ENCODE measurements at regions not wholly inside any gene's neighbourhood (a gene's known extent, or its start where the extent isn't known, plus 50 kb on each side); places are given as distances from the start of the nearest gene placed in this dataset.

GRCh38 chr18:10234912-10235660, 219.3 kb upstream of the APCDD1 start:
- no peak overlapping the region for H3K4me3 Mint-ChIP-seq
- no peak for DNase-seq
- H3K36me3 Mint-ChIP-seq = no peaks in the 10 kb centered on the region
- H3K27me3 Mint-ChIP-seq = no peaks in the 10 kb centered on the region
- no peaks in the 10 kb centered on the region for H3K9me3 Mint-ChIP-seq
- H3K27ac Mint-ChIP-seq = no peak overlapping the region
- CTCF ChIA-PET = no interaction called here
- H3K4me1 Mint-ChIP-seq = no peaks in the 10 kb centered on the region

DNA sequence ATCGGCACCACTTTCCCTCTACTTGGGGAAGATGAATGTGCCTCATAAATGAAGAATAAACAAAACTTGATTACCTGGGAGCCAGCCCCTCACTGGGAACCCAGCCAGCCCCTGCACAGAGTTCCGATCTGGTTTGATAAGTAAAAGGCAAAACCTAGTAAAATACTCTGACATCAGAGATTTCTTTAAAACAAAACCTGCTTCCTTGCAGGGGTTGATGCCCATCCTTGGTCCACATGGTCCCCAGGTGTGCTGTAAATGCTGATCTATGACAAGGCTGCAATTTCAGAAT, 218.8 kb upstream of the APCDD1 start:
- DNase-seq = no peak
- H3K27ac Mint-ChIP-seq = no peak overlapping the region
- H3K36me3 Mint-ChIP-seq = no peaks in the 10 kb centered on the region
- H3K9me3 Mint-ChIP-seq = no peaks in the 10 kb centered on the region
- H3K27me3 Mint-ChIP-seq = no peaks in the 10 kb centered on the region
- CTCF ChIA-PET = no interaction called here
- no peaks in the 10 kb centered on the region for H3K4me1 Mint-ChIP-seq
- H3K4me3 Mint-ChIP-seq = no peak overlapping the region

GRCh38 chr18:10239103-10239502, 215.3 kb upstream of the APCDD1 start:
- Mint-ChIP-seq H3K36me3 (no peaks in the 10 kb centered on the region), H3K27ac (no peak overlapping the region), H3K4me1 (no peaks in the 10 kb centered on the region), H3K4me3 (no peak overlapping the region), H3K9me3 (no peaks in the 10 kb centered on the region), H3K27me3 (no peaks in the 10 kb centered on the region)
- no peak for DNase-seq
- CTCF ChIA-PET = no interaction called here

DNA sequence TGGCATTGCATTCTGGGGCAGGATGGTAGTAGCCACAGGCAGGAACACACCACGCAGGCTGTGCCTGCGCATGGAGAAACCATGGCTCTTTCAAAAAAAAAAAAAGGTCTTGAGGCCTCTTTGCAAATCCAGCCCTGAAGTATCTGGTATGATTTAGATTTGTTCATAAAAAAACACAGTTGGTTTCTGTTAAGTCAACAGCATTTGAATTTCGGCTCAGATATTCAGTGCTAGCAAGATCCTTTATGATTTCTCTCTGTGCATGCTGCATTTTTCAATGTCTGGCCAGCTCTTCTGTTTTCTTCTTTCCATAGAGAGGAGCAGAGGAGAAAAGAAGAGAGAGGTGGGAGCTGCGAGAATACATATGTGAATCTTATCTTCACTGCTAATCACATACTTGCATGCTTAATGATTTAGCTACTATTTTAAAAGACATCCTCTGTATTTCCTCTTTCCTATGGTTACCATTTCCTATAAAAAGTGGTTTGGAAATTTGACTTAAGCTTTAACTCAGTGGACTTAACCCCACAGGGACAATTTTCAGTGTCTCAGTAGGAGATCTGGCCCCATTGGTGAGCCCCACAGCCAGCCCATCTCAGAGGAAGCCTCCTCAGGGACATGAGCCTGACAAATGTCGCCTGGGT, 214.3 kb upstream of the APCDD1 start:
- H3K9me3 Mint-ChIP-seq = no peaks in the 10 kb centered on the region
- no peak overlapping the region for H3K4me3 Mint-ChIP-seq
- H3K27ac Mint-ChIP-seq = no peak overlapping the region
- CTCF ChIA-PET = no interaction called here
- no peaks in the 10 kb centered on the region for H3K4me1 Mint-ChIP-seq
- no peak for DNase-seq
- H3K27me3 Mint-ChIP-seq = no peaks in the 10 kb centered on the region
- H3K36me3 Mint-ChIP-seq = no peaks in the 10 kb centered on the region

DNA sequence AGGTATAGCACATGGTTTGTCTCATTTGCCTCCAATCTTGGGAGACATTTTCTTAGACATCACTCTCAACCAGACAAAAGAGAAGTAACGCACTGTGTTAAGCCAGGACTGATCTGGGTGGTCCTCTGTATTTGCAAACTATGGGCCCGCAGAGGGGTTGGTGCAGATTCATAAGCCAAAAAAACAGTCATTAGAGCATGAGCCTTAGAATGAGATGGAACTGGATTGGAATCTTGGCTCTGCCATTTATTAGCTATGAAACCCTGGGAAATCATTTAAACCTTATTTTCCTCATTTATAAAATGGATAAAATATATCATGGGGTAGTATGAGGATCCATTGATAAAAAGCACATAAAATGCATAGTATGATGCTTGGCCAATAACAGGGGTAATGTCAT, 213.5 kb upstream of the APCDD1 start:
- CTCF ChIA-PET = no interaction called here
- H3K36me3 Mint-ChIP-seq = no peaks in the 10 kb centered on the region
- no peak for DNase-seq
- no peak overlapping the region for H3K4me3 Mint-ChIP-seq
- no peaks in the 10 kb centered on the region for H3K4me1 Mint-ChIP-seq
- H3K27me3 Mint-ChIP-seq = no peaks in the 10 kb centered on the region
- no peak overlapping the region for H3K27ac Mint-ChIP-seq
- no peaks in the 10 kb centered on the region for H3K9me3 Mint-ChIP-seq

- Mint-ChIP-seq H3K4me1 (no peaks in the 10 kb centered on the region), H3K27me3 (no peaks in the 10 kb centered on the region), H3K9me3 (no peaks in the 10 kb centered on the region), H3K27ac (no peak overlapping the region), H3K4me3 (no peak overlapping the region), H3K36me3 (no peaks in the 10 kb centered on the region)
- CTCF ChIA-PET = no interaction called here
- no peak for DNase-seq
These were observed 212.9 kb upstream of the APCDD1 start for GRCh38 chr18:10241579-10241978.

DNA sequence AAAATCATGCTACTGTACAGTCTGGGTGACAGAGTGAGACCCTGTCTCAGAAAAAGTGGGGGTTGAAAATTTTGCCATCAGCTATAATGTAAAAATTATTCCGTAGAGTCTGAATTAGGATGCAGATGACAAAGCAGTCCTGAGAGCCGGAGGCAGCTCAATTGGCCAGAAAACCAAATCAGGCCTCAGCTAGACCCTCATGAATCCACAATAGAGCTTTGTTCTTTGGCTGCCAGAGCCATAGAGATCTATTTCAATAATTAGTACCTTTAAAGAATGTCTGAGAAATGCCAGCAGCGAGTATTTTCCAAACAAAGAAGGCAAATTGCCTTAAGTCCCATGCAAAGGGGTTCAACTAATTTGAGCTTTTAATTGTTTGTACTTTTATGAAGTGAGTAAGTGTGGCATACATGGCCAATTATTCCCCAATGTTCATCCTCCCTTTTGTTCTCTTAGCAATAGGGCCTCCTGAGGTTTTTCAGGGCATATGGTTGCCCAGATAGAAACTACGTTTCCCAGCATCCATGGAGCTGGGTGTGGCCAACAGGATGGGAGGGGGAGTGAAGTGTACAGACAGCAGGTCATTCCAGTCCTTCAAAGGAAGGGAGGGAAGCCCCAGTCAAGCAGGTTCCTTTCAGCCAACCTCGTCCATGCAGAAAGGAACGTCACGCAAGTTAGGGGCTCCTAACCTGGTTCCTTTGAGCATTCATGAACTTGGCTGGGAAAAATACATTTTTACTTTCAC, 211.3 kb upstream of the APCDD1 start:
- Mint-ChIP-seq H3K9me3 (no peaks in the 10 kb centered on the region), H3K27me3 (no peaks in the 10 kb centered on the region), H3K4me1 (no peaks in the 10 kb centered on the region), H3K27ac (no peak overlapping the region), H3K36me3 (no peaks in the 10 kb centered on the region), H3K4me3 (no peak overlapping the region)
- DNase-seq = no peak
- CTCF ChIA-PET = no interaction called here

DNA sequence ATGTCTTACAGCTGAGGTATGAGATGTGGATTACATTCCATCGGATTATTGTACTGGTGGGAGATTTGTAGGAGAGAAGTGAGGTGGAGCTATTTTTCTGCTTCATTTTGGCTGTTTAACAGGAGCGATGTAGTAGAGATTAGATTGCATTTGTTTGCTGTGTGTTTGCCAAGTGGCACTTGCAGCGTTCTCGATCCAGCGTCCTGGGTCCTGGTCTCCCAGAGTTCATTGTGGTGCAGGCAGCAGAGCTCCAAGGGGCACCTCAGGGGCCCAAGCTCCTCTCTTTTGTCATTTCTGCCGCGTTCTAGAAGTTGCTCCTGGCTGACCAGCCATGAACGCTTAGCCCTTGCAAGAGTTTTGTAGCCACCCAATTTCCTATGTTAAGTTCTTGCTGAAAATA, 210.1 kb upstream of the APCDD1 start:
- no peak for DNase-seq
- H3K9me3 Mint-ChIP-seq = no peaks in the 10 kb centered on the region
- no peak overlapping the region for H3K27ac Mint-ChIP-seq
- H3K36me3 Mint-ChIP-seq = no peaks in the 10 kb centered on the region
- no peaks in the 10 kb centered on the region for H3K4me1 Mint-ChIP-seq
- CTCF ChIA-PET = no interaction called here
- H3K4me3 Mint-ChIP-seq = no peak overlapping the region
- H3K27me3 Mint-ChIP-seq = no peaks in the 10 kb centered on the region

GRCh38 chr18:10245031-10245845, 209.2 kb upstream of the APCDD1 start:
- Mint-ChIP-seq H3K9me3 (no peaks in the 10 kb centered on the region), H3K4me1 (no peaks in the 10 kb centered on the region), H3K4me3 (no peak overlapping the region), H3K36me3 (no peaks in the 10 kb centered on the region), H3K27me3 (no peaks in the 10 kb centered on the region), H3K27ac (no peak overlapping the region)
- CTCF ChIA-PET = no interaction called here
- no peak for DNase-seq

DNA sequence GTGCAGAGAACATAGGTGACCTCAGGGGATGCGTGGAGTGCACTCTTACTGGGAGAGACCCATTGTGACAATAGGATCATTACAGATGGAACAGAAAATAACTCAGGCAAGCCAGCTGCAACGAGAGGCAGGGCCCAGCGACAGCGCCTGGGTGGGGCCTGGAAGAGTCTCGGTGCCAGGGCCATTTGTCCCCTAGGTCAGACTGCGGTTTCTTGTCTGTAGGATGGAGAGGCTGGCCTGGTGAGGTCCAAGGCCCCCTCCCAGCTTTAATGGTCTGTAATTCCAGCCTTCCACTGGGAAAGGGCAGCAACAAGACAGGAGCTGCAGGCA, 208.6 kb upstream of the APCDD1 start:
- no peaks in the 10 kb centered on the region for H3K9me3 Mint-ChIP-seq
- no peaks in the 10 kb centered on the region for H3K36me3 Mint-ChIP-seq
- DNase-seq = no peak
- no peaks in the 10 kb centered on the region for H3K27me3 Mint-ChIP-seq
- H3K4me1 Mint-ChIP-seq = no peaks in the 10 kb centered on the region
- H3K27ac Mint-ChIP-seq = no peak overlapping the region
- H3K4me3 Mint-ChIP-seq = no peak overlapping the region
- CTCF ChIA-PET = no interaction called here

DNA sequence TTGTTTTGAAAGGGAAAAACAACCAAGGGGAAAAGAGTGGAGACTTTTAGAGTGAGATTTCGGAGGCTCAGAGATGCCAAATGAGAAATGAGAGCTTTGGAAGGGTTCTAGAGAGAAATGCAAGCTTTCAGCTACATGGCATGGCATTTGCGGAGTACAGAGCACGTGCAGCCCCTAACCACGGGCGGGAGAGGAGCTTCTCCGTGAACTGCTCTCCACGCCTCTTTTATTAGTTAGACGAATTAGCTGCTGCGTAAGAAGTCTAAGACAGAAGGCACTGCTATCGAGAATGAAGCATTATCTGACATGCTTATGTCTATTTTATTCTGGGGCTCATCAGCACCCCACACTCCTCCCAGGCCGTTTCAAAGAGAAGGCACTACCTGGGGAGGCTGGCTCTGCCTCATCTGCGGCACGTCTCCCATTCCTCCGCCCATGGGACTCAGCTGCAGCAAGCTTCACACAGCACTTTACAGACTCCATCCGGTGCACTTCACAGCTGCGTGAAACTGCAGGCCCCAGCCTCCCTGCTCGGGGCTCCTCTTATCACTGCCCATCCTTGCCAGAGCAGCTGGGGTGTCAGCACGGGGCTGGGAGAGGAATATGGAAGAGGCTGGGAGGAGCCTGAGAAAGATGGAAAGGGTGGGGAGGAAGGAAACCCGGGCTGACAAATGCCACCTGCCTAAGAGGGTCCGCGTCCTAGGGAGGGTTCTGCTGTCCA, 207.3 kb upstream of the APCDD1 start:
- no peak for DNase-seq
- no peak overlapping the region for H3K4me3 Mint-ChIP-seq
- H3K36me3 Mint-ChIP-seq = no peaks in the 10 kb centered on the region
- CTCF ChIA-PET = interaction anchor here (1.2 kb wide), 1 partner anchor 271 kb away, joined by 3 read pairs; no protein-coding TSS in a partner anchor
- H3K4me1 Mint-ChIP-seq = no peaks in the 10 kb centered on the region
- no peaks in the 10 kb centered on the region for H3K9me3 Mint-ChIP-seq
- no peak overlapping the region for H3K27ac Mint-ChIP-seq
- no peaks in the 10 kb centered on the region for H3K27me3 Mint-ChIP-seq

- no peaks in the 10 kb centered on the region for H3K9me3 Mint-ChIP-seq
- CTCF ChIA-PET = interaction anchor here (1.2 kb wide), 1 partner anchor 271 kb away, joined by 3 read pairs; no protein-coding TSS in a partner anchor
- no peak overlapping the region for H3K4me3 Mint-ChIP-seq
- H3K4me1 Mint-ChIP-seq = no peaks in the 10 kb centered on the region
- no peaks in the 10 kb centered on the region for H3K27me3 Mint-ChIP-seq
- DNase-seq = no peak
- H3K36me3 Mint-ChIP-seq = no peaks in the 10 kb centered on the region
- no peak overlapping the region for H3K27ac Mint-ChIP-seq
These were observed 206.7 kb upstream of the APCDD1 start for GRCh38 chr18:10247742-10248082.

DNA sequence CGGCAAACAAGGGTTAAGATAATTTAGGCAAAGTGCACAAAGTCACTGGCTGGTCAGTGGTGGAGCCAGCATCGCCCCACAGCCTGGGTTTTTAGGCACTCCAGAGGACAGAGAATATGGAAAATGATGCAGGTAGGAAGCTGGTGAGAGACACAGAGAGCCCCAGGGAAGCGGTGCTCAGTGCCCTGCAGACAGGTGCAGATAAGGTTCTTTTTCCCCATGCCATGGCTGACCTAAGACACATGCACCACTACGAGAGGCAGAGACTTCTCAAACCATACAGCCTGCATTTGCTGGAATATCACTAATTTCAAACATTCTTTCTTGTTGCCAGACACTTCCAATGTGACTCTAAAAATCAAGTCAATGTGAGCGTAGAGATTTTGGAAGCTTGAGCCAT, 205.7 kb upstream of the APCDD1 start:
- CTCF ChIA-PET = no interaction called here
- DNase-seq = no peak
- no peaks in the 10 kb centered on the region for H3K27me3 Mint-ChIP-seq
- H3K36me3 Mint-ChIP-seq = no peaks in the 10 kb centered on the region
- no peaks in the 10 kb centered on the region for H3K4me1 Mint-ChIP-seq
- no peak overlapping the region for H3K4me3 Mint-ChIP-seq
- H3K9me3 Mint-ChIP-seq = no peaks in the 10 kb centered on the region
- no peak overlapping the region for H3K27ac Mint-ChIP-seq

DNA sequence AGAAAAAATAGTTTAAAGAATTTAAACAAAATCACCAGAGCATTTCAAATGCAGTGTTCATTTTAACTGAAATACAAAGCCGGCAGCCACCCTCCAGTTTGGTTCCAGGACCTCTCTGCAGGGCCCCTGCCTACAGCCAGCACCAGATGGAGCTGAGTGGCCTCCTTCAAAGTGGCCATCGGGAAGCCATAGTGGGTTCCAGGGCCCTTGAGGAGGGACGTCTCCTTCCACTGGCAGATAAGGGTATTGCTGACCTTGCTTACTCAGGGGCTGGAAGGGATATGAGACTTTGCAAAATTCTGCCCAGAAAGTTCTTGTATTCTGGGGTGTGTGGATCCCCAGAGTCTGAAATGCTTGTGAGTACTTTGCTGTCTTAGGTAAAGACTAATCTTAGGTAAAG, 205.2 kb upstream of the APCDD1 start:
- Mint-ChIP-seq H3K4me1 (no peaks in the 10 kb centered on the region), H3K9me3 (no peaks in the 10 kb centered on the region), H3K27ac (no peak overlapping the region), H3K36me3 (no peaks in the 10 kb centered on the region), H3K4me3 (no peak overlapping the region), H3K27me3 (no peaks in the 10 kb centered on the region)
- CTCF ChIA-PET = no interaction called here
- no peak for DNase-seq
